OCI-M1 (cell line): ENCODE measurements at regions not wholly inside any gene's neighbourhood (a gene's known extent, or its start where the extent isn't known, plus 50 kb on each side); places are given as distances from the start of the nearest gene placed in this dataset.

Experiments
- DNase-seq: peaks from one replicate; lab custom pipeline; 2025; lab: John Stamatoyannopoulos, UW

DNA sequence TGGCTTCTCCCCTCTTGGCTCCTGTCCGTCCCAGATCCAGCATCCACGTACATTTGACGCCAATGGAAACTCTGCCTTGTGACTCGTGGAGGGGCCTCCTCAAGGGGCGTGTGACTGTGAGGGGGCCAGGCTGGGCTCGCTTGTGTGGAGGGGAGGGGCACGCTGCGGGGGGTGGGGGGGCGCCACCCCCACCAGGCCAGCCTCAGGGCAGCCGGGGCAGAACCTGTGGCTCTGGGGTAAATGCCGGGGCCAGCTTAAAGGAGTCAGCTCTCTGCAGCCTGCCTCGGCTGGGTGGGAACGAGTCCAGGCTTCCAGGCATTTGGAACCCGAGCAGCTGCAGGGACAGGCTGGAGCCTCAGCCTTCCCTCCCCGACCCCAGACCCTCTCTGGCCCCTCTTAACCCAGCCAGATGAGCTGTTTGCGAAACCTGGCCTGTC, 94.1 kb downstream of the SIK1 start:
- no peak for DNase-seq

DNA sequence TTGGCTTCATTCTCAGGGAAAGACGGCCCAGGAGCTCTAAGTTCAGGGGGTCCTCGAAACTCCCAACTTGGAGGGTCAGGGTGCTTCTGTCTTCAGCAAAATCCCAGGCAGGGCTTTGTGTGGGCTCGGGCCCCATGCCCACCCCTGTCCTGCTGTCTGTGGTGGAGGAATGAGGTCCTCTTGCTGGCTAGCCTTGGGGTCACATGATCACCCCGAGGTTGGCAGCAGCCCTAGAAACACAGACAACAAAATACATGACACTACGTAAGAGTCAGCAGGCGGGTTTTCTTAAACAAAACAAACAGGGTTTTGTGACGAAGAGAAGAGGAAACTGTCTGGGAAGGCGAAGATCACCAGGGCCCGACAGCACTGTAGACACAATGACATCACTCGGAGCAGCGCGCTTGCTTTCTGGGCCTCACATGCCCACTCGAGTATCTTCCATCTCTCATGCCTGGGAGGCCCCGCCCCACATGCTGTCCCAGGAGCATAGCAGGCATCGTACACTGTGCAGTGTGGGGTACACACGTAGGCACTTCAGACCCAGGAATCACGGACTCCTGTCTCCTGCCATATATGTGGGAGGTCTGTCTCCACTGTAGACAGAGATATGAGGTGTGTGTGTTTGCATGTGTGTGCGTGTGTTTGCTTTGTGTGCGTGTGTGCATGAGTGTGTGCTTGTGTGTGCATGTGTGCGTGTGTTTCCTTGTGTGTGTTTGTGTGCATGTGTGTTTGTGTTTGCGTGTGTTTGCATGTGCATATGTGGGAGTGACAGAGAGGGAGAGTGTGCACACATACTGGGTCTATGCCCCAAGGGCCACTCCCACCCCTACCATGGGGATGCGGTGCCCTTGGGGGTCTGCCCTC, 94.7 kb downstream of the SIK1 start:
- no peak for DNase-seq

DNA sequence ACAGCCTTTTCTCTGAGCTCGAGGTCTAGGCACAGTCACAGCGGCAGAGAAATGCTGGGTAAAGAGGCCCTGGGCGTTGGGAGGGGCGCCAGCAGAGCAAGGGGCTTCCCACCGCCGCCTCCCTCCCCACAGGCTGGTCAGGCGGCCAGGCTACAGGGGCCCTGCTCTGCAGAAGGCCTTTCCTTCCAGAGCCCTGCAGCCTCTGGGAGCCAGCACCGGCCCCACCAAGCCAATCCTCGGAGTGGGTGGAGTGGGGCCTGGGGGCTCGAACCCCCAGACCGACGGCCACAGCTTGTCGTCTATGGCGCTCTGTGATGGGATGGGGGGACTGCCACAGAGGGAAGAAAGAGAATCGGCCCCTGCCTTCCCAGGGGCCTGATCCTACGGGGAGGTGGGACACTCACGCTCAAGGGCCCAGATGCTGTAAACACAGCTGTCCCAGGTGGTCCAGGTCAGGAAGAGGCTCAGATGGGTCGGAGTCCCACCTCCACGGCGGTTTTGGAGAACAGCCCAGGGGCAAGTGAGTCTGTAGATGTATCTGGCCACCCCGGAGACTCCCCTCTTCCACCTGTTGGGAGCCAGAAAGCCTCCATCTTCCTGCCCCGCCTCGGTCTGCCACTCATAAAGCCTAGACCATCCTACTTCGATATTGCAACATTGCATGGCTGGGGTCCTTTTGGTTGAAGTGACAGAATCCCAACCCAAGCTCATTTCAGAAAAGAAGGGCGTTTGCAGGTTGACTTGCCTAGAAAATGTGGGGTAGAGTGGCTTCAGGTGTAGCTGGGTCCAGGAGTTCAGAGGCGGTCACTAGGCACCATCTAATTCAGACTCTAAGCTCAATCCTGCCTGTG, 95.6 kb downstream of the SIK1 start:
- DNase-seq, result no peak

DNA sequence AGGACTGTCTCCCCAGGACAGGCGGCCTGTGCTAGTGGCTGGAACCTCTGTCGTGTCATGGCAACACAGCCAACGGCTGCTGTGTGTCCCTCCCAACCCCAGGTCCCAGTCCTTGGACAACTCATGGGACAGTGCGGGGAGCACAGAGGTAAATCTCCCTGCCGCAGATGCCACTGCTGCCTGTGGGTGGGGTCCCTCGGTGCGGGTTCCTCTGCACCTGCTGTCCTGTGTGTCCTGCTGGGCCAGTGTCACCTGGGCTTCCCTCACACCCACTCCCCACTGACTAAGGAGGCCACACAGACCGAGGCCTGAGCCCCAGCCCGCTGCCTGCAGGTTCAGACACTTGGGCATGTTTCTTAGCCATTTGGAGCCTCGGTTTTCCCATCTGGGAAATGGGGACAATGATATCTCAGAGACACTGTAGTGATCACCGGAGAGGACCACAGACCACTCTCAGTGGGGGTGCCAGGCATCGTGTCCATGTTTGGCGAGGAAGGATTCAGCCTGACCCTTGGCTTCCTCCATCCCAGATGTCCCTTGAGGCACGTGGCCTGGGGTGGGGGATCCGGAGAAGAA, 96.5 kb downstream of the SIK1 start:
- DNase-seq, result no peak

DNA sequence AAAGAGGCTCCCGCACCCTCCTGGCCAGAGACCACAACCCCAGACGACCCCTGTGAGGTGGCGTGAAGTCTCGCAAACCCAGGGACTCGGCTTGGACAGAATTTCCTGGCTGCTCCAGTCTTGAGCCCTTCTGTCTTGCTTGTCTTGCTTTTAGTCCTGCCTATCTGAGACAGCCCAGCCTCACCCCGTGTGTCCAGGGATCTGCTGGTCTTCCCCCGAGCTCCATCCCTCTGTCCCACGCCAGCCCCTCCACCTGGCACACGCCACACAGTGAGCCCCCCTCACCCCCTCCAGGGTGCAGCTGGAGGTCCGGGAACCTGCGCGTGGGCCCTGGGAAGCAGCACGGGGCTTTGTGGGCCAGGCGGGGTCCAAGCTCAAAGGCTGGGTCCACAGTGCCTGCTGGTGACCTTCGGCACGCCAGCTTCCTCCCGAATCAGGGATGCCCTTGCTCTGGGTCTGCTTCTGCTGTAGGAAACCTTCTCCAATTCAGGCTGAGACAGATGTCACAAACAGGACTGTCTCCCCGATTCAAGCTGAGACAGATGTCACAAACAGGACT, 97.1 kb downstream of the SIK1 start:
- DNase-seq, result no peak

DNA sequence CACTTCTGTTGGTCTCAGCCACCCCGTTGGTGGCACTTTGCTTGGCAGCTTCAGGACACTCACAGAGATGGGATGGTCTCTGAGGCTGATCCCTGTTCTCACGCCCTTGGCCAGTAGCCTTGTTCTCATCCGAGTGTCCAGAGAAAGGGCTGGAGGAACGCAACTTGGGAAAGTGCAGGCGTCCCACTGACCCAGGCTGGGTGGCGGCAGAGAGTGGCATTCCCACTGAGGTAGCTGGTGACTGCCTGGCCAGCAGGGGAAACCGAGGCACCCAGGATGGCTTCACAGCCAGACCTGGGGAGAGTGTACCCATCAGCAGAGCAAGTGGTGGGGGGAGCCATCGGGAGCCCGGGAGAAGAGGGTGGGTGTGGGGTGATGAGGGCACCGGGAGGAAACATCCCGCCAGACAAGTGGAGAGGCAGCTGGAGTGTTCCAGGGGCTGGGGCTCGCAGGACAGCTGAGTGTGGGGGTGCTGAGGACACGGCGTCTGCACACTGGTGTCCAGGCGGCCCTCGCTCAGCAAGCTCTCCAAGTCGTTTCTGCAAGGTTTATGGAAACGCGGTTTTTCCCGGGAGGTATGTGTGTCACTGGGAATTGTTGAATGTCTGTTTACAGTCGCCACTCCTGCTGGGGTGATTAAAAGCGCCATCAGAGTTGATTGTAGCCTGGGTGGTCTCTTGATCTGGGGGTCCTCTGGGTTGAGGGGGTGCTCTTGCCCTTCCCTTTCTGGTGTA, 97.8 kb downstream of the SIK1 start:
- no peak for DNase-seq

DNA sequence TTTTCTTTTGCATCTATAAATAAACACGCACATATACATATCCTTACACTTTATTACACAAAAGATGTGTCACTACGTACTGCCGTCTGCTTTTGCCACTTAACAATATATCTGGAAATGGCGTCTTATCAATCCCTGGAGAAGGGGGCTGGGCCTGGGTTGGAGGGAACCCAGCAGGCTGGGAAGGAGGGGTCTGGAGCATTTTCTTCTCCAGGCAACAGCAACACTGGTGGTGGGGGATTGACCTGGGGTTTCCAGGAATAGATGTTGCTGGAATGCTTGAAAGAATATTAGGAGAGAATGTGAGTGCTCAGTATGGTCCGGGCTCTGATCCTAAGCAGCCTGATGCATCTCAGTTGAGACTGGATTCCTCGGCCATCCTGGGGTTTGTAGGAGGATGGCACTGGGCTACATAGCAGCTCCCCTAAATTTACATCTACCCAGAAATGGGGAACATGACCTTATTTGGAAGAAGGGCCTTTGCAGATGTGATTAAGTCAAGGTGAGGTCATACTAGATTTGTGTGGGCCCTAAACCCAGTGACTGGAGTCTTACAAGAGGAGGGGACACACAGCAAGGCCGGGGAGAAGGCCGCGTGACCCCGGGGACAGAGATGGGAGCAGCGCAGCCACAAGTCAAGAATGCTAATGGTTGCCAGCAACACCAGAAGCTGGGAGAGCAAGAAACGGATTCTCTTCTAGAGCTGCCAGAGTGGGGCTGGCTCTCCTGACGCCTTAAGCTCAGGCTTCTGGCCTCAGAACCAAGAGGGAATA, 98.6 kb downstream of the SIK1 start:
- DNase-seq, result no peak

DNA sequence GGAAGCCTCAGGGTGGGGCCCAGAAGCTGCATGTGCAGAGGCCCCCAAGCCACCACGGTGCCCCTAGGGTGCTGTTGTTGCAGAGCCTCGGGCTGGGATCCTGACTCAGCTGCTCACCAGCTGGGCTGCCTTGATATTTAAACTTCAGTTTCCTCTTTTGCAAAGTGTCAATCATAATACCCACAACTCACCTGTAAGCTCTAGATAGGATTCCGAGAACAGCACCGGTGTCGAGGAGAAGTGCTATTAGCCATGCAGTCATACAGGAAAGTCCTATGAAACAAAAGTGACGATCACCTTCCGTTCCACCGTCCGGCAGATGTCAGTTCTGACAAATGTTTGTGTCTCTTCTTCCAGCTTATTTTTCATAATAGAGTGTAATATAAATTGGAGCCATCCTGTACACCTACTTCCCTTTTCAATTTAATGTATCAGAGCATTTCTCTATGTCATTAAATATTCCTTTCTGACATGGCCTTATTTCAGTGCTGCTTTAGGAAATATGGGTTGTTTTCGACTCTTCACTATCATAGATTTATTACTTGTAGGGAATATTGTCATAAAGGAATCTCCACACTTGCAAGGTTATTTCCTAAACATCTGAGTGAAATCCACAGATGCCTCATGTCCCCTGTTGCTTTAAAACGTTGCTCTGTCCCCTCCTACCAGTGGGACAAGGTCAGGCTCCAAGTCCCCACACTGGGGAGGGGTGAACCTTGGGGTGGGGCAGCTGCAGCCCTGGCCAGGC, 100.8 kb downstream of the SIK1 start:
- peak; percentile 75 for DNase-seq

DNA sequence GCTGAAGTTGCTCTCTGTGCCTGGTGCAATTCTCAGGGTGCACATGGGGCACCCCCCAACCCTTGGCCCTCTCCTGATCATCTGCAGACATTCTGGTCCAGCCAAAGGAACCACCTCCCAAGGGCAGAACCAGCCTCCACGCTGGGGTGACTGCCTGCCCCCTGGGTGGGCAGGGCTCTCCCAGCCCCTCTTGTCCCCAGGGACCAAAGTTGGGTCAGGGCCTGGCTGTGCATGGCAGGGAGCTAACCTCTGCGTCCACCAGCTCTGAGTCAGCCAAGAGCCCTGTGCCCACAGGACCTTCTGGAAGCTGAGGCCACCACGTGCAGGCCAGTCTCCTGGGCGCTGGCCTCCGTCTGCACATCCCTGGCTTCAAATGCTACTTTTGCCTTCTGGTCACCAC, 101.9 kb downstream of the SIK1 start:
- no peak for DNase-seq

DNA sequence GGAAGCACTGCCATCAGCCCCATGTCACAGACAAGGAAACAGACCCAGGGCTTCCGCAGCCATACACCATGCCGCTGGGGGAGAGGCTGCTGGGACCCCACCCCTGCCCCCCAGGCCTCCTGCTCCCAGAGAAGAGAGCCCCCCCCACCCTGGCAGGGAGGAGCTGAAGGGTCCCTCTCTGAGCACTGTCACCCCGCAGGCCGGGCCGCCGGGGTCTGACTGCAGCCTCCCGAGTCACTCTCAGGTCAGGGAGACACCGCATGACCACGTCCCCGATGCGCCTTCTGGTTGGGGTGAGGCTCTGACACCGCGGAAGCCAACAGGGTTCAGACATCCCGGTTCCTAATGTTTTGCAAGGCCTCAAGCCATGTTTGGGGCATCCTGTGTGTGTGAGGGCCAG, 102.3 kb downstream of the SIK1 start:
- DNase-seq, result no peak

DNA sequence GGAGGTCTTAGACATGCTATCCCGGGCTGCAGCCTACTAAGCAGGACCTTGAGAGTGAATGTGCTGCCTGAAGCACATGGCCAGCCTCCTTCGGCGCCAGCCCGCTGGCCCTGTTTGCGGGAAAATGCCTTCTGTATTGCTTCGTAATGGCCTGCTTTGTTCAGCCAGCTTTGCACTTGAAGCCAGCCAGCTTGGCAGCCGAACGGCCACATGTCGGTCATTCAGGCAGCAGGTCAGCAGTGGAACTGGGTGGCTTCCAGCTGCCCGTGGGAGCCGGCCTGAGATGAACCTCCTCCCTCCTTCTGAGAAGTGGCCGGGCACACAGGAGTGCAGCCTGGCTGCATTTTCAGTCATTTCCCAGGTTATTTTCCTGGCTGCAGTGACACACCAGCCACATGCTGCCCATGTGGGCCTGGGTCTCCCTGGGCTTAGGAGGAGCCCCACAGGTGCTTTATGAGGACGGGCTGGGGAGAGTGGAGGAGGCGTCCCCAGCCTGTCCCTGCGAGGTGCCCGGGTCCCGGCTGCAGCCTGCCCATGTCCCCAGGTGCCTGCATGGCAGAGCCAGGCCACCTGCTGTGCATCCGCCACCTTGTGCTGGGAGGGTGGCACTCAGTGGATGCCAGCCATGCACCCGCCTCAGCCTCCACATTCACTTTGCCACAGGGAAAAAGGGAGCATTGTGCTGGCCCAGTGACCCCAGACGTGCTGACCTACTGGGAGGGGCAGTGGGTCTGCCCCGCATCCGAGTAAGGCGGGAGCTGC, 103.5 kb downstream of the SIK1 start:
- no peak for DNase-seq

DNA sequence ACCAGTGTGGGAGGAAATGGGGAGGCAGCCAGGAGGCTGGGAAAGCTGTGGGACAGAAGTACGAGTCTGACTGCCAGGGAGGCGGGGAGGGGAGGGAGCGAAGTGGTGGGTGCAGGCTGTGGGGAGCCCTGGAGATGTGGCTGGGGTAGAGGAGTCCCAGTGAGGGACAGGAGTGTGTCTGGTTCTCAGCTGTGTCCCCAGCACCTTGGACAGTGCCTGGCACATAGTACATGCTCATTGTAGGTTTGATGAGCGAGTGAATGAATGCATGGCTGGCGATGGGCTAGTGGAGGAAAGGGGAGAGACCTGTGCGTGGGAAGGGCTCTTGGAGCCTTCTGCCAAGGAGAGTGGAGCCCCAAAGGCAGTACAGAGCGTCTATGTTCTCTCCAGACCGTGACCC, 104.1 kb downstream of the SIK1 start:
- no peak for DNase-seq

DNA sequence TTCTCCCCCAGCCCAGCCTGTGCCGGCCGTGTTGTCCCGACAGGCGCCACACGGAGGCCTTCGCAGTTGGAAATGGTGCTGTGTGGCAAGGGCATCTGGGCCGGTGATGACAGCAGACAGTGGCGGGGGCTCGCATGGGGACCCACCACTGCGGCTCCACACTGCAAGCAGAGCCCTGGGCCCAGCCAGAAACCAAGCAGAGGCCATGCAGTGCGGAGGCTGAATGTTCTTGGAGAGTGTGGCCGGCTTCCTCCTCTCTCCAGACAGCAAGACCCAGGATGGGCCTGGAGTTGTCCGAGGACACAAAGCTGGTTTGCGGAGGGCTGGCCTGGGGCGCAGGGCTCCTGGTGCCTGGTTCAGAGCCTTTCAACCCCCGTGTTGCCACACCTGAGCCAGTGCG, 104.6 kb downstream of the SIK1 start:
- no peak for DNase-seq

DNA sequence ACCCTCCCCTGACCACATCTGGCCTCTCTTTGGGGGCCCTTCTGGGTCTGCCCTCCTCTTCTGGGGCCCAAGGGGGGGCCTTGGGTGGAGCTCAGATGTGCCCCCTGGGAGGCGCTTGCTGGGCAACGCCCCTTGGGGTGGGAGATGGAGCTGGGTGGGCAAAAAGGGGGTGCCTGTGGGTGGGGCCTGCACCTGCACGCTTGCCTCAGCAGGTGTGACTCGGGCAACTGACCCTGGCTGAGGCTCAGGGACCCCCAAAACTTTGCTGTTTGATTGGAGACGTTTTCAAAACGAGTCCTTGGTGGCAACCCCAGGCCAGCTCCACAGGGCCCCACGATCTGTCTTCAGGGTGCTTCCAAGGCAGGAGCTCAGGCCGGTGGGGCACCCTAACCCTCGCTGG, 105.3 kb downstream of the SIK1 start:
- DNase-seq, result no peak

DNA sequence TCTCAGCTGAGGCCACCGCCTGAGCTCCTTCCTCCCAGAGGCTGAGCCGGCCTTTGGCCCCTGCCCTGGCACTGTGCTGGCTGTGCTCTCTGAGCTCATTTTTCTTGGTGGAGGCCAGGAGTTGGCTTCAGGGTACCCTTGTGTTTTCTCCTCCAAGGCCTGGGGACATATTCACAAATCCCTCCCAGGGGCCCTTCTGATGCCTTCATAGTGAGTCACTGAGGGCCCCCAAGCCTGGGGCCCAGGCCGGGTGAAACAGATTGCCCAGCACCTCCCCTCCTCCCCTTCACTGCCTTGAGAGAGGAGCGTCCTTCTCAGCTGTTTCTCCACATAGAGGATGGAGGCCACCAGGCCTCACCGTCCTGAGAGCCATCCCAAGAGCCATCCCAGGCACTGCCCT, 105.8 kb downstream of the SIK1 start:
- no peak for DNase-seq

DNA sequence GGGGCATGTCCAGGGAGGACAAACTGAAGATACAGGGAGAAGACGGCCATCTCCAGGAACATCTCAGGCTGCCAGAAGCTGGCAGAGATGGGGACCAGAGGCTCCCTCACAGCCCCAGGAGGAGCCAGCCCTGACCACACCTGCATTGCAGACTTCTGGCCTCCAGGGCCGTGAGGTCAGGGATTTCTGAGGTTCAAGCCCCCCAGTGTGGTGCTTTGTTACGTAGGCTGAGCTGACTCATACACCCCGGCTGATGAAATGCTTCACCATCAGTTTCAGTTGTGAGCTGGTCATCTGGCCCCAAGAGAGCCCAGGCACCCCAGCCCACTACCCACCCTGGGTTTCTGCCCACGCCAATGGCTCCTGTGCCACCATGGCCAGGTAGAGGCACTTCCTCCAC, 106.4 kb downstream of the SIK1 start:
- no peak for DNase-seq

DNA sequence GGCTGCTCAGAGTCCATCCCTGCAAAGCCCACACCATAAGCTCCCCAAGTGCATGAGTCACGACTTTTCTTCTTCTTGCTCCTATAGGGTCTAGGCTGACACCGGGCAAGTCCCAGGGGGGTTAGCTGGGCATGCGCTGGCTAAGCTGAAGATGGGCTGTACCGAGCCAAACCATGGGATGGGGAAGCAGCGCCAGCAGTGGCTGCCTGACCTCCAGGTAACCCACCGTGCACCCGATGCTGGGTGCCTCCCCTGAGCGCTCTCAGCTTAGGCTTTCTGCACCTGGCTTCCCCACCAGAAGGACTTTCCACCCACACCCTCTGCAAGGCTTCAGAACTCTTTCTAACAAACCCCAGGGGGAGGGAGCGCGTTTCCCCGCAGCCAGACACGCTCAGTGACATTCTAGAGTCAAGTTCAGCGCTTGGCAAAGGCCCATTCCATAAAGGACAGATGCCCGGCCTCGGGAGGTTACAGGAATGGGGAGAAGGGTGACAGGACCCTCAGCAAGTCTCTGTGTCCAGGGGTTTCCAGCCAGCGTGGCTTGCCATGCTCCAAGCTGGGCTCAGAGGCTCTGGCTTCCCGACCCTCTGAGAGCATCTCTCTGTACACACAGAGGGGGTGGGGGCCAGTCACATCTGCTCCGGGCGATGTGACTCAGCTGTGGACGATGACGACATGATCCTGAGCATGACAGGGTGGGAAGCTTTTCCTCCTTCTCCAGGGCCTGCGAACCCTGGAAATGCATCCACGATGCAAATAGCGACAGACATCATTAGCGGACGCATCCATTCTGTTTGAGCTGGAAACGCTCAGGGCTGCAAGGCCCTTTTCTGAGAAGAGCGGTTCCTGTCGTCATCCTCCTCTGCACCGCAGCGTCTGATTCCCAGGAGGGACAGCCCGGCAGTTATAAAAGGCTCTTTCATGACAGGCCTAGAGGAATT, 107.8 kb downstream of the SIK1 start:
- DNase-seq, result no peak

DNA sequence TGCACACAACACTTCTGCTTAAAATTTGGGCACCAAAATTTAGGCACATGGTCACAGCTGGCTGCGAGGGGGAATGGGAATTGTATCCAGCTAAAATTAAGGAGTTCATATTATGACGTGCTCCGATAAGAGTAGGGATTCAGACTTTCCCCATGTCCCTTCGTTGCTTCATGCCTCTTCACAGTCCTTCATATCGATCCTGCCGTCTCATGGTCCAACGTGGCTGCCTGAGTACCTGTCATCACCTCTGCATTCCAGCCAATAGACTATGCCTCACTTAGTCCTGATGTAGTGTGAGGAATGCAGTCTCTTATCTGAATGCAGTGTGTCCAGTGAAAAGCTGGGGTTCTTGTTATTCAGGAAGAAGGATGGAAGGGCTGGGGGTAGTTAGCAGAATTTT, 108.6 kb downstream of the SIK1 start:
- DNase-seq, result no peak
